ENCODE measurements at regions not wholly inside any gene's neighbourhood (a gene's known extent, or its start where the extent isn't known, plus 50 kb on each side); places are given as distances from the start of the nearest gene placed in this dataset.

DNA sequence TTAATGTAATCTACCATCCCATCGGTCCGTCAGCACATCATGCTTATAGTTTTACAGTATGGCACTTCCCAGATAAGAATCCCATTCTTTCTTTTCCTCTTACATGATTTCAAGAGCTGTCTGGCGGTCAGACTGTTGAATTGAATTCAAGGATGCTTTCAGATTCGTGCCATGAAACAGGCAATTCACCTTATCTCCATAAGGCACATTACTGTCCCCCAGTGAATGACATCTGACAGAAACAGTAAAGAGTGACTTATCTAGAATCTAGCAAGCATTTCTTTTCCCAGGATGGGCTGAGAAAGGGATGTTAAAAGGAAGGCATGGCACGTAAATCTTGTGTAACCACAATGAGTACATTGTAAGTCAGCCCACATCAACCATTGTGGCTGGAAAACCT is 61.1 kb upstream of the SEM1 start:
- H3K9me3 Mint-ChIP-seq, result peaks cover 13% of the 10 kb centered on the region
- no peak for DNase-seq (ENCODE audit: low spot score in 2 of 2, unreplicated experiment in 2 of 2)
- H3K4me1 Mint-ChIP-seq, result peaks cover 34% of the 10 kb centered on the region
- TF ChIP-seq, protein P1, sequence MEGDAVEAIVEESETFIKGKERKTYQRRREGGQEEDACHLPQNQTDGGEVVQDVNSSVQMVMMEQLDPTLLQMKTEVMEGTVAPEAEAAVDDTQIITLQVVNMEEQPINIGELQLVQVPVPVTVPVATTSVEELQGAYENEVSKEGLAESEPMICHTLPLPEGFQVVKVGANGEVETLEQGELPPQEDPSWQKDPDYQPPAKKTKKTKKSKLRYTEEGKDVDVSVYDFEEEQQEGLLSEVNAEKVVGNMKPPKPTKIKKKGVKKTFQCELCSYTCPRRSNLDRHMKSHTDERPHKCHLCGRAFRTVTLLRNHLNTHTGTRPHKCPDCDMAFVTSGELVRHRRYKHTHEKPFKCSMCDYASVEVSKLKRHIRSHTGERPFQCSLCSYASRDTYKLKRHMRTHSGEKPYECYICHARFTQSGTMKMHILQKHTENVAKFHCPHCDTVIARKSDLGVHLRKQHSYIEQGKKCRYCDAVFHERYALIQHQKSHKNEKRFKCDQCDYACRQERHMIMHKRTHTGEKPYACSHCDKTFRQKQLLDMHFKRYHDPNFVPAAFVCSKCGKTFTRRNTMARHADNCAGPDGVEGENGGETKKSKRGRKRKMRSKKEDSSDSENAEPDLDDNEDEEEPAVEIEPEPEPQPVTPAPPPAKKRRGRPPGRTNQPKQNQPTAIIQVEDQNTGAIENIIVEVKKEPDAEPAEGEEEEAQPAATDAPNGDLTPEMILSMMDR (IDR thresholded peaks at IDR 0.05; ENCODE audit: unreplicated experiment), result no peak
- peaks cover 3% of the 10 kb centered on the region for H3K27me3 Mint-ChIP-seq (ENCODE audit: low read depth)
- no peak overlapping the region for H3K4me3 Mint-ChIP-seq
- H3K36me3 Mint-ChIP-seq, result no peaks in the 10 kb centered on the region
- no peak overlapping the region for H3K27ac Mint-ChIP-seq

DNA sequence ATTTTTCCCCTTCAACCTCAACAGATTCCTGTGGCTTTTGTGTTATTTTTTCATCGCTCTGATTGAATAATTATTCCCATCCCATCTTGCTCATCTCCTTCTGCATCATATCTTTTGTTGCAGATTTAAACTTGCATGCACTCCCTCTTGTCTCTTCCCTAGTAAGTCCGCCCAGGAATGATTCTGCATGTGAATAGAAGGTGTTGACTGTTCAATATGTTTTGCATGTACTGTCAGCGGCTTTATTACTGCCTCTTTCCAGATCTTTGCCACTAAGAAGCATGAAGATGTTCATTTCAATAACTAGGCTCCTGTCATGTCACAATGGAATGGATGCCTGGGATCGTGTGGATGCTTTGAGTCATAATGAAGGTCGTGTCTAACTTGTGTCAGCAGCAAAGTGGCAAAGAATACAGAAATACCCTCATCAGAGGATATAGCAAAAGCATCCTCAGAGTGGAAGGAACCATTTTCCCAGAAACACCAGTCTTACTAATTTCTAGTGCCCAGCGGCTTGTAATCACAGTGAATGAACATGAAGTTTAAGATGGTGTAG is 62.6 kb upstream of the SEM1 start:
- peaks cover 3% of the 10 kb centered on the region for H3K27me3 Mint-ChIP-seq (ENCODE audit: low read depth)
- H3K27ac Mint-ChIP-seq, result no peak overlapping the region
- DNase-seq (ENCODE audit: low spot score in 2 of 2, unreplicated experiment in 2 of 2), result no peak
- peaks cover 34% of the 10 kb centered on the region for H3K4me1 Mint-ChIP-seq
- H3K9me3 Mint-ChIP-seq, result peaks cover 13% of the 10 kb centered on the region
- no peaks in the 10 kb centered on the region for H3K36me3 Mint-ChIP-seq
- no peak overlapping the region for H3K4me3 Mint-ChIP-seq
- TF ChIP-seq, protein P1 (IDR thresholded peaks at IDR 0.05; ENCODE audit: unreplicated experiment), result no peak

DNA sequence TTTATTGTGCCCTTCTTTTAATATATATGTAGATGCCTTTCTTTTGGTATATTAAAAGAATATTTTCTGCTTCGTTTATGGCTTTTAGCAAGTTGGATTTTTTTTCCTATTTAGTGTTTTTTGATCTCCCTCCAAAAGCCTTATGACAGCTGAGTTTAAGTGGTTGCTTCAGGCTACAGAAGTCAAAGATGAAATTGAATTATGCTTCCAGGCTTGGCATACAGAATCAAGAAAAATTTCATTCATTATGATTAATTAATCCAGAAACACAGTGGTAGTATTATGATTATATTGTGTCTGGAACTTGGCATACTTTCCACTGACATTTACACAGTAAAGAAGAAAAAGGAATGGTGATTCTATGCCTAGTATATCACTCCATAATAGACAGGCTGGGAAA is 63.8 kb upstream of the SEM1 start:
- peak overlapping the region; percentile 35 for H3K27ac Mint-ChIP-seq
- DNase-seq (ENCODE audit: low spot score in 2 of 2, unreplicated experiment in 2 of 2), result no peak
- TF ChIP-seq, protein P1 (IDR thresholded peaks at IDR 0.05; ENCODE audit: unreplicated experiment), result no peak
- peaks cover 37% of the 10 kb centered on the region for H3K4me1 Mint-ChIP-seq
- no peaks in the 10 kb centered on the region for H3K36me3 Mint-ChIP-seq
- H3K9me3 Mint-ChIP-seq, result peaks cover 13% of the 10 kb centered on the region
- peaks cover 3% of the 10 kb centered on the region for H3K27me3 Mint-ChIP-seq (ENCODE audit: low read depth)
- no peak overlapping the region for H3K4me3 Mint-ChIP-seq

DNA sequence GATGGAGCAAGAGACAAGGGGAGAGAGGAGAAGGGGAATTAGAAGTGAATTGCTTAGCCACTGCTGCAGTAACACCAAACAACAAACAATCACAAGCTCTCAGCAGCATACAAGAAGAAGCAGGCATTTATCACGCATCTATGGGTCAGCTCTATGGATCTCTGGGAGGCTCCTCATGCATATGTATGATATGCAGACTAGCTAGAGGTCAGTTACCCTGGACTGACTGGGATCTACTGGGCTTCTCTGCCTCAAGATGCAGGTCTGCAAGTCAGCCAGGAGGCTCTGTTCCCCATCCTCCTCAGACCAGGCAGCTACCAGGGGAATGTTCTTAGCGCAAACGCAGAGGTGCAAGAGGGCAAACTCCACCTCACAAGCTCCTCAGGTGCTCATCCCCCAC is 64.7 kb upstream of the SEM1 start:
- H3K9me3 Mint-ChIP-seq, result peaks cover 6% of the 10 kb centered on the region
- peaks cover 3% of the 10 kb centered on the region for H3K27me3 Mint-ChIP-seq (ENCODE audit: low read depth)
- TF ChIP-seq, protein P1 (IDR thresholded peaks at IDR 0.05; ENCODE audit: unreplicated experiment), result no peak
- no peak for DNase-seq (ENCODE audit: low spot score in 2 of 2, unreplicated experiment in 2 of 2)
- H3K4me1 Mint-ChIP-seq, result peaks cover 40% of the 10 kb centered on the region
- peak overlapping the region; percentile 58 for H3K27ac Mint-ChIP-seq
- no peaks in the 10 kb centered on the region for H3K36me3 Mint-ChIP-seq
- H3K4me3 Mint-ChIP-seq, result no peak overlapping the region

DNA sequence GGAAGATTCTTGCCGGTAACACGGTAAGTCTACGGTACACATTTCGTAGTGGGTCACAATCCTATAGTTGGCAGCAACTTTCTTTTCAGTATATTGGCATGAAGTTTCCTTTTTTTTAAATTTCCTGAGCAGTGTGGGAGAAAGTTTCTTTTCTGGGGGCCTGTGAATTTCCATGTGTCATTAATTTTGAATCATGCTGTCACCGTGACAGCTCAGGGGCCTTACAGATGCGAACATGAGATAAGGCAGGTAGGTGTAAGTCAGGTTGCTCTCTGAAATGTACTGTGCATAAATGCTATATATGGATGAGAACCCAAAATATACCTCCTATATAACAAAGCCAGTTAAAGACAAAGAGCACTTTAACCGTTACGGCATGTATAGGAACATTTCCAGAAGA is 65.4 kb upstream of the SEM1 start:
- Mint-ChIP-seq H3K36me3 (no peaks in the 10 kb centered on the region), H3K4me3 (no peak overlapping the region), H3K27ac (no peak overlapping the region), H3K27me3 (ENCODE audit: low read depth) (peaks cover 3% of the 10 kb centered on the region), H3K9me3 (no peaks in the 10 kb centered on the region), H3K4me1 (peaks cover 40% of the 10 kb centered on the region)
- no peak for DNase-seq (ENCODE audit: low spot score in 2 of 2, unreplicated experiment in 2 of 2)
- TF ChIP-seq, protein P1 (IDR thresholded peaks at IDR 0.05; ENCODE audit: unreplicated experiment), result no peak

DNA sequence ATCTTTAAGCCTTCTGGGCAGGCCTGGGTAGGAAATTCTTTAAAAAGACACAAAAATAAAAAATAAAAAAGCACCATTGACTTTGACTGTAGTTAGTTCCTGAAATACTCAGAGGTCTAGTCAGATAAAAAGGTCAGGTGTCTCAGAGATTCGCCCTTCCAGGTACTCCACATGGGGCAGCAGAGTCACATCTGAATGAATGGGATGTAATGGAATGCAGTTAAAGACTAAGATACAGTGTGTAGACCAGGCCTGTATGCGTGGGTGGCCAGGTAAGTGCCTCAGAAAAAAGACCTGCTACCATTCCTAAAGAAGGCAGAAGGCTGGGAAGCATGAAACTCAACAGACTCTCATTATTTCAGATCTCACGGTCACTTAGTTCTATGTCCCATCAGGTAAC is 68.6 kb upstream of the SEM1 start:
- Mint-ChIP-seq H3K4me3 (no peak overlapping the region), H3K36me3 (no peaks in the 10 kb centered on the region), H3K27ac (no peak overlapping the region), H3K27me3 (ENCODE audit: low read depth) (peaks cover 3% of the 10 kb centered on the region), H3K4me1 (peaks cover 28% of the 10 kb centered on the region), H3K9me3 (no peaks in the 10 kb centered on the region)
- DNase-seq (ENCODE audit: low spot score in 2 of 2, unreplicated experiment in 2 of 2), result no peak
- TF ChIP-seq, protein P1 (IDR thresholded peaks at IDR 0.05; ENCODE audit: unreplicated experiment), result no peak

Measured in mesothelial cell of epicardium (in vitro differentiated cells).